NCI-H2227 treated with DMSO at 0.1 percent for 48 hours (cell line): ENCODE measurements at regions not wholly inside any gene's neighbourhood (a gene's known extent, or its start where the extent isn't known, plus 50 kb on each side); places are given as distances from the start of the nearest gene placed in this dataset.

Source experiments
- DNase-seq: peaks from one replicate; lab custom pipeline; 2025; lab: John Stamatoyannopoulos, UW

DNA sequence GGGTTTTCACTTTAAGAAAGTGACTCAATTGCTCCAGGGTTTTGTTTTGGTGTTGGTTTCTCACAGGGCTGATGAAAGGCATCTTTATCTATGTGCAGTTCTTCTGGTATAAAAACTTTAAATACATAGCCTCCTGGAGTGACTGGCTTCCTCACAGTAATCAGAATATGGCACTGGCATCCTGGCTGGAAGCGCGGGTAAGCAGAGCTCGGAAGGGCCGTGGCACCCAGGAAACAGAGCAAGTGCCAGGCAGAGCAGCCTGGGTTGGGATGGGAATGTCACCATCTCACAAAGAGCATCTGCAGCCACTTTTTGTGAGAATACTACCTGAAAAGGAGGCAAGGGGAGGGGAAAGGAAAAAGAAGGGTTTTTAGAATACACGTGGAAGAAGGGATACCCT is 534.7 kb downstream of the PLCL1 start:
- DNase-seq: no peak

DNA sequence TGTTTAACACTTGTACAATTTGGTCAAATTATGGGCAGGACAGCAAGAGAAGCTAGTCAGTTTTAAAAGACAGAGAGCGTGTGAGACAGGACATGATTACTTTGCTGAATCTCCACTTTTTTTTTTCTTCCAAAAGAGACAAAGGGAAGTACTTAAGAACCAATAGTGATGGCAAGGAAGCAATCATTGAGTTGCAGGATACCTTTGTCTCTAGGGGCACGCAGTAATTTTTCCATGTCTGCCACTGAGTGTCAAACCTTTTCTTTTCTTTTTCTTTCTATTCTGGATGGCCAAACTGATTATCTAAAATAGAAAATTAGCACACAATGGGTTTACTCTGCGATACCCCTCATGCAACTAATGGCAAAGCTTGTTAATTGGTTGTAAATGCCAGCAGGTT is 533.0 kb downstream of the PLCL1 start:
- peak; percentile 86 for DNase-seq

DNA sequence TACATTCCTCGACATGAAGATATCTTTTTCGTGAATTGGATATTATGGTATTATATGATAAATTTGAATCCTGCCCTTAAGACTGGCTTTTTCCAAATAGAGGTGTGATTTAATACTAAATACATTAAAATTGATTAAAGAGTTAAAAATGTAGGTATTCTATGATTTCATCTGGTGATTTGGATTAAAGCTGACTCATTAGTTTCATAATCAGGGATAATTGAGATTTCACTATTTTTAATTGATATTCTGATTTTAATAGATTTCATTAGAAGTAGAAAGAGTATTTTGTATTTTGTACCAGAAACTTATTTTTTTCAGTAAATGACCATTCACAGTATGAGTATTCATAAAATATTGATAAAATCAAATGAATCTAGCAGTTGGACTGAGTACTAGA is 524.1 kb downstream of the PLCL1 start:
- DNase-seq: no peak

DNA sequence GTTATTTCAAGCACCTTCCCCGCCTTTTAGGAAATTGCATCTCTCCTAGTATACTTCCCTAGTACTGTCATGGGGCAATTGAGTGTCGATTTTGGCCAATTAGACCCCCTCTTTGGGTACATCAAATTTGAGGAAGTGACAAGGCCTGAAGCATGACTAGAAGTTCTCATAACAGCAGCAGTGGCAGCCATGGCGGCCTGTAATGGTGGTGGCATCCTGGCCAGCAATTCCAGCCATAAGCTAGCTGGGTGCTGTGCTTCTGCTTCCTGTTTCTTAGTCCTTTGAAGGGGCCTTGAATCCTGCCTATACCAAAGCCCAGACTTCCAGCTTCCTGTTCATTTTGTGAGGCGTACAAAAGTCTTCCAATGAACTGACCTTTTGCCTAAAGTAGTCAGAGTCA is 523.1 kb downstream of the PLCL1 start:
- DNase-seq: no peak

DNA sequence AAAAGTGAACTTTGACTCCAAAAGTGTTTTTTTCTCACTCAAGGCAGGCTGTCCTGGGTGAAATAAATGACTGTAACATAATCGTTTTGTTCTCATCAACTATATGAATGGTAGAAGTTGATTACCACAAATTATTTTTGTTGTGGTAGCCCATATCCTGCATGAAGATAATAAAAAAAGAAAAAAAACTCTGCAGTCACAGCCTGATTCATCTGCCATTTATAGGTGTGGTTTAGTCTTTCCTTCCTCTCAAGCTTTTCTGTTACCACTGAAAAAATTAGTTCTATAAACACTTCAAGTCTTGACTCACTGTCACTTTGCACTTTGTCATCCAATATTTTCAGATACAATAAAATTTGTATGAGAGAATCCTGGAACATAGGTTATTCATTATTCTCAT is 522.0 kb downstream of the PLCL1 start:
- no peak for DNase-seq

DNA sequence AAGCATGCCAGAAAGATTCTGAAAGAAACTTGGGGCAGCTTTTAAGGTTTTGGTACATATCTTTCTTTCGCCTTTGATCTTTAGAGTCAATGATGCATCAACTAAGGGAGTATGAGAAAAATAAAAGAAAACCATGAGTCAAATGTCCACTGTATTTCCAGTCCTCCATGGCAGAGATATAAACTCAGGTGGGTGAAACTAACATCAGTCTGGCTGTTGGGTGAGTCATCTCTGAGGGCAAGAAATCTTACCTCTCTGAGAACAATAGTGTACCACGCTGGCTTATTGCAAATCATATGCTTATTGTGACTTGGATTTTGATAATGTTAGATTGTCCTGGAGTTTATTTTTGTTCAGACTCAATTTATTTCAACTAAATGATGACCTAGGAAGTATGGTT is 521.0 kb downstream of the PLCL1 start:
- no peak for DNase-seq

DNA sequence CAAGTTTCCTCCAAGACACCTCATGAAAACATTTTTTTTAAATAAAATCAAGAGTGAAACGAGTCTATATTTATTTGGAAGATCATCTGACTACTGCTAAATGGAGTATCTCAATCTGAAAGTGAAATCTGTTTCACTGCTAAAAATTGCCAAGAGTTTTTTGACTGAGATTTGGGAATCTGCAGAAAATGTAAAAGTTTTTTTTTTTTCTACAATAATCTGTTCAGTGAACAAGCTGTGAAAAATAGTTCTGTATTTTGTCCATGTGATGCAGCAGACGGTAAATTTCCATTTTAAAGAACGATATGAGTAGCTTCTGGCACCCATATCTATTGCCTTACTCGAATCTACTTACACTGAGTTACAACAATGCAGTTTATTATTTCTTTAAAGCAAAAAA is 519.7 kb downstream of the PLCL1 start:
- no peak for DNase-seq

DNA sequence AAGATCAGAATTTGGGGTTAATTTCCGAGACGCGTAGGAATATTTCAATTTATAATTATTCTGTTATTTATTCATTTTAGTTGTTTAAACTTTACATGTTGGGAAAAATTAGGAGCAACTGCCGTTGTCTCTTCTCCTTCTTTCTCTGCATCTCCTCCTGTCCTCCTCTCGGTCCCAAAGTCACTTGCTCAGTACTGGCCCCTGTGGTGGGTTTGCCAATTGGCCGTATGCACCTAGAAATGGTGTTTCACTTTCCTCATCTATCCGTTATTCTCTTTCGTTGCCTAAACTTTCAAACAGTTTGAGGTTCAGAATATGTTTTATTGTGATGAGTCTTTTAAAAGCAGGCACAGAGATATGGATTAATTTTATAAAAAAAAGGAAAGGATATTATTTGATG is 517.9 kb downstream of the PLCL1 start:
- DNase-seq: no peak

DNA sequence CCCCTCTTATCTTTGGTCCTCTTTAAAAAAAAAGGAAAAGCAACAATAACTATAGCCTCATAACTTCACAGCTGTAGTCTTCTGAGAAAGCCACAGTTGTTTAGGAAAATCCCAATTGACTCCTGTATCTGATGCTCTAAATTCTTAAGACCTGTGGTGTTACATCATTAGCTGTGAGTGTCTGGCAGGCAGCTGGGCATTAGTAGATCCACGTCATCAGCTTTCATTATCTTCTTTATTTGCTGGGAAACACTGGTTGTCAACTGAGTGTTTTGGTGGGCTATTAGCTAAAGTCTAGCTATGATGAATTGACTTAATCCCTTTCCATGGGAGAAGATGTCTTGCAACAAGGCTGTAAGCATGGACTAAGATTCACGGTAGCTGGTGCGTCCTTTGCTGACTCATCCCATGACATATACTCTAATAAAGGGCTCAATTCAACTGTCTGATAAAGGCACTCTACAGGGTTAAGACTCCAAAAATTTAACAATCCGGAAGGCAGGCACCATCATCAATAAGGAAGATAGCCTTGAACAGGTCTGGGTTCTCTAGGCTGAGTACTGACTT is 517.2 kb downstream of the PLCL1 start:
- DNase-seq: no peak

DNA sequence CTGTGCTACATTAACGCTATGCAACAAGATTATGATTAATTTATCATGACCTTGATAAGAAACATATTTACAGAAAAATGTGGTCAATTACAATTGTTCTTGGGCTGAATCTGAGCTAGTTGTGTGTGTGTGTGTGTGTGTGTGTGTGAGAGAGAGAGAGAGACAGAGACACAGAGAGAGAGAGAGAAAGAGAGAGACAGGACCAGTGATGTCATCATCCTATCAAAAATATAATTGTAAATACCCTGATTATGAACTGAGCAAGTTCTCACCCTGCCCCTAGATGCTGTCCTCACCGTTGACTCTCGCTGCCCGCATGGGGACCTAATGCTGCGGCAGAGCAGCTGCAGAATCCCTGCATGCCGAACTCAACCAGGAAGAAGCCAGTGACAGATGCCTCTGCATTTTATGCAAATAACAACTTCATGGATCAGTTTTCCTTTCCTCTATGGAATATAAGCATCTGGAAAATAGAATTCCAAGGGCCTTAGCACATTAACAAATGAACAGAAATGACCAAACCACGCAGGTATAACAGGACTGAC is 512.5 kb downstream of the PLCL1 start:
- DNase-seq: no peak

DNA sequence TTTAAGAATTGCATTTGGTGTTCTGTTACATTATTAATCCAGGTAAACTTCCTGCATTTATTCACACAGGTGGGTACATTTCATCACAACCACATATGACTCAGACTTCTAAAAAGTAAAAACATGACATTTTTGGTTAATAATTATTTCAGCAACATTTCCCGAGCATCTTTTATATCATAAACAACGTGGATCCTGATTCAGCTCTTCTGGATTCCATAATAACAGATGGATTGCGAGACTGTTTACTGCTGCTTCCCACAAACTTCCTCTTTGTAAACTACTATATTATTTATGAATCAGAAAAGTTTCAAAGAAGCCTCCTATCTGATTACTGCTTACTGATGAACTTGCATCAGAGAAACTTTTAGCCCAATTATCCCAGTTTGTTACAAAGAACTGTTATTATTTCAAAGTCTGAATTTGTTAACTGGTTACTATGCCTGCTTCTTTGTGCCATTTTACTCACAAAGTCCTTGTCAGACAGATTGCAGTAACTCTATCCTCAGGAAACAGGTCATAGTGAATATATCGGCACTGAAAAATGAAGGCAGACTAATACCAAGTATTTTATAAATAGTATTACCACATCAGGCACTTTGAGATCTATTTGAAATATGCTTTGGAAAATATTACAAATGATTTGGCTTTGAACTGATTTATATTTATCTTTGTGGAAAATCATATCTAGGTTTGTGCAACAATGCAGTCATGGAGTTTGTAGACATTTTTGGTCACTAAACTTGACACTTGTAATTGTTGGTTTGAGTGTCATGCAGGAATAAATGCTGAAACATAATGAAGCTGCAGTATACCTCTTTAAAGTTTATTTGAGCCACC is 511.6 kb downstream of the PLCL1 start:
- no peak for DNase-seq

DNA sequence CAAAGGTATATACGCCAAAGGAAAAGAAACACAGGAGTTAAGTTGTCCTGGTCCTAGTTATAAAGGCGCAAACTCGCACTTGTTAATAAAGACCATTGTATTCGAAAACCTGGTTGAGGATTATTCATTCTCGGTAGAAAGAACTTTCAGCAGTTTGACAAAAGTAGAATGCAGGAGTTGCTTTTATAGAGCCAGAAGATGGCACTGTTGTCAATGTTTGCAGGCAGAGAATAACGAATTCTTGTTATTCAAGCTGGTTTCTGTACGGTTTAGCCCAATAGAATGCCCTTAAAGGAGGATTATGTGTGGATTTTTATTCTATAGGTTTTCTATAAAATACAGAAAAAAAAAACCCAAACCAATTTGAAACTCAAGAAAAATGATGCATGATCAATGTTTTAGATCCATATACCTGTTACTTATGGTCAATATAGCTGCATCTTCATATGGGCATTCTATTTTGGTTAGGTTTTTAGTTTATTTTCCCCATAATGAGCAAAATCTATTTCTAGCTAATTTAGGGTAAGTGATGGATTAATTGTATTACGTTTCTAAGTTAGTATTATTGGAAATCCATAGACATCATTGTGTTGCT is 510.3 kb downstream of the PLCL1 start:
- DNase-seq: peak; percentile 88

DNA sequence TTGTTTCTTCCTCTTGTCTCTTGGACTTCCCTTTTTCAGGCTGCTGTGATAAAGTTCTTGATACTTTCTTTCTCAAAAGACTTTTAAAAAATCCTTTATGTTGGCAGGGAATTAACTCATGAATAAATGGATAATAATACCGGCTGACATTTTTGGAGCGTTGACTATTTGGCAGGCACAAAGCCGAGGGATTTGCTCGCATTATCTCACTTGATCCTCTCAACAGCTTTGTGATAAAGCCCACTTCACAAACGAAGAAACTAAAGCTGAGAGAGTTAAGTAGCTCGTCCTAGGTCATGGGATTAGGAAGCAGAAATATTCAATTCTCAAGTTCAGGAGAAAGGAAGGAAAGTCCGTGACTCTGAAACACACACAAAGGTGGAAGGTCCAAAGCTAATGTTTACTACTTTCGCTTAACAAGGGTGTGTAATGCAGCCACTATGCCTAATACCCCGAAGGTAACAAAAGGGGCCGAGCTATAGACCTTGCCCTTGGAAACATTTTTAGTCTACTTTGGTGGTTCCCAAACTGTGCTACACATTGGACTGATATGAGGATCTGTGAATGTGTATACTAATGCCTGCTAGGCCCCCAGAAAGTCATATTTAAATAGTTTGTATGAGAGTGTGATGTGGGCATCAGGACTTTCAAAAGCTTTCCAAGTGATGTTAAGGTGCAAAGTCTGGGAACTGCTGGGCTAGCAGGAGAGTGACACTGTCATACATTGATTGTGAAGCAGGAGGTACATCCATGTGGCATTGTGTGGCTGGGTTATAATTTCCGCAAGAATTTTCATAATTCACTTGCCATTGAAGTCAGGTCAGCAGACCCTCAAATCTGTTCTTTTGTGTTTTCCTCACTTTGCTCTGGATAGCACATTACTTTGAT is 508.4 kb downstream of the PLCL1 start:
- DNase-seq: no peak

DNA sequence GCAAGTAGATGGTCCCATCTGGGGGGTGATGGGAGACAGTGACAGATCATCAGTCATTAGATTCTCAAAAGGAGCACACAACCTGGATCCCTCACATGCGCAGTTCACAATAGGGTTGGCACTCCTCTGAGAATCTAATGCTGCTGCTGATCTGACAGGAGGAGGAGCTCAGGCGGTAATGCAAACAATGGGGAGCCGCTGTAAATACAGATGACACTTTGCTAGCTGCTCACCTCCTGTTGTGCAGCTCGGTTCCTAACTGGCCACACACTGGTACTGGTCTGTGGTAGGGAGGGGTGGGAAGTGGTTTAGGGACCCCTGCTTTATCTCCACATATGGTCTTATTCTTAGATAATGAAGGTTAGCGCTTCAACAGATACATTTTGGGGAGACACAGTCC is 506.6 kb downstream of the PLCL1 start:
- DNase-seq: no peak

DNA sequence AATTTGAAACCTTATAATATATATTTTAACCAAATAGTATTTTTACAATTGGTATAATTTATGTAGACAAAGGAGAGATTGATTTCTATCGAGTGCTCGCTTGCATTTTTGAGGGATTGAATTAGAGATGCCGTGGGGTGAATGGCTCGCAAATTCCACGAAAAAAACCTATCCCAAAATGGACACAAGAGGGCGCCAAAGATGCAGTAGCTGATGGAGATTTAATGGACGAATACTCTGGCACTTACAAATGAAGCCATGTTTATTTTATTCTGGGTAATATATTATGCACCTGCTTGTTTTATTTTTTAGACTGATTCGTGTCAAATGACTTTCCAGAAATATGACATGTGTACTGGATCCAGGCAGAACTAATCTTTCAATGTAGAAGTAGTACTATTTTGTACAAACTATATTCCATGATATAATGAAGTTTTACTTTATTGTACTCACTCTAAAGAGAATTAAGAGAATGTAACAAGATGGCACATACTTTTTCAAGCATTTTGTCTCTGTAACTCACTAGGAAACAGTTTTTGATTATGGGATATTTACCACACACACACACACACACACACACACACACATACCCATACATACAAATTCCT is 505.4 kb downstream of the PLCL1 start:
- DNase-seq: no peak

DNA sequence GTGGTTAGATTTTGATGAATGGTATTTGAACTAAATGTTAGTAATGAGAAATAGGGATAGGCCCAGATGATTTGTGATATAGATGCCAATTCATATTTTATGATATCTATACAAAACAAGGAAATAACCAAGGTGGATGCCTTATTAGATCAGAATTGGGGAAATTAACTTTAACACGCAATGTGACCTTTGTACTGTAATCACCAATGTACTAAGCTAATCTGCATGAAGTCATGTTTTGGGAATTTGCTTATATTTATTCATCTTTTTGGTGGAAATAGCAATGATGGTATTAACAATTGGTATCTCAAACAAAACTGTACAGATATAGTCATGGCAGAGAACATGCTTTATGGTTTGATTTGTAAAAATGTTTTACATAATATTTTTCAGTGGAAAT is 504.7 kb downstream of the PLCL1 start:
- DNase-seq: no peak

DNA sequence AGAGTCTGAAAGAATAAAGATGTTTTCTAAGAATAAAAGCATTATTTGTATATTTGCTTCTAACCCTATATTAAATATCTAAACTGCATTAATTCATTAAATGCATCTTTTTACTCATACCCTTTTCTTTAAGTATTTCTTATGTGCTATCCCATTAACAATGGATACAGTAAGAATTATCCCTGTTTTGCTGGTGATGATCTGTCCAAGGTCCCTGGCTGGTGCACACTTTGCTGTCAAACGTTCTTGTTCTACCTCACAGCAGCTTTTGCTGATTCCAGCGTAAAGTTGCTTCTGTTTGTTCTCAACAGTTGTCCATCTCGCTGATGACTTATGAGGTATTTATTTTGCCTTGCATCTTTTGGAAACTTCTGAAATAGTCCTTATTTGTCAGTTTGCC is 504.0 kb downstream of the PLCL1 start:
- no peak for DNase-seq

DNA sequence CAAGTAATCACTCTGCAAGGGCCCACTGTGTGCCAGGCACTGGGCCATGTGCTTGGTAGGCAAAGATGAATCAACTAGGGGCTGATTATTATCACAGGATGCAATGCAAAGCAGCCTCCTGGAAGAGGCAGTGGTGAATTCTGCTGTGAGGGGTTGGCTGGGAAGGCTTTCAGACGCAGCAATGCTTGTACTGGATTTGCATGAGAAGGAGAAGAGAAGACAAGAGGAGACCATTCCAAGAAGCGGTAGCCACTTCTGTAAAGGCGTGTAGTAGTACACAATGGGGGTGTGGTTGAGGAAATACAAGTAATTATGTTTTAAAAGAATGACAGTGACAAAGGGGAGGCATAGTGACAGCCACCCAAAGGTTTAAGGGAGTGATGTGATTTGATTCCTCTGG is 502.7 kb downstream of the PLCL1 start:
- DNase-seq: no peak

DNA sequence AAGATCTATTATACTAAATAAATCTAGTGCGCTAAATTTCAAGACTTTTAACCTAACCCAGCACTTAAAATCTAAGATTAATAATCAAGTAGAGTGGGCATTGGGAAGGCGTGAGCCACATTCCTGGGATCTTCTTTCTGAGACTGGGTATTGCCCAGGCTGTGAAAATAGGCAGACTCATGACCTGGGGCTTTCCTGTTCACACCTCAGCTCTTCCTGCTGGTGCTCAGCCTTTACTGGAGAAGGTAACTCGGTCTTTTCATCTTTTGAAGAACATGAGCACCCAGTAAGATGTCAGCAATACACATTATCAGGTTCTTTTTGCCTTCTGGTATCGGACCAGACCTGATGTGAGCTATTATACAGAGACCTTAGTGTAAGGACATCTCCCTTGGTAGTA is 500.5 kb downstream of the PLCL1 start:
- DNase-seq: no peak

DNA sequence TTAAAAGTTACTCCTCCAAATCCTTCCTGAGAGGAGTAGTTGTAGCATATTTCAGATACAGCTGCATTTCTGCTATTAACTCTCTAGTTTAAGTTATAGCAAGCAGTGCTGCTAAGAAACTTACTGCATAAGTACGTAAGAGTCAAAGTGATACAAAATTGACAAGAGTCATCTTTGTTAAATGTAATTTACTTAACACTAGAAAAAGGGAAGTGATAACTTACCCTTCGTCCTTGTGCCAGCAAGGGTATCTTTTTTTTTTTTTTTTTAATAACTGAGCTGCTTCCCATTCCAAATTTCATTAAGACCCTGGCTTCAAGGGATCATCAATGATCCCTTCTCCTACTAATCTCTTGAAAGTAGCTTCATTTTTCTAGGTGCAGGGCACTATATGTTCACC is 493.0 kb downstream of the PLCL1 start:
- DNase-seq: no peak

DNA sequence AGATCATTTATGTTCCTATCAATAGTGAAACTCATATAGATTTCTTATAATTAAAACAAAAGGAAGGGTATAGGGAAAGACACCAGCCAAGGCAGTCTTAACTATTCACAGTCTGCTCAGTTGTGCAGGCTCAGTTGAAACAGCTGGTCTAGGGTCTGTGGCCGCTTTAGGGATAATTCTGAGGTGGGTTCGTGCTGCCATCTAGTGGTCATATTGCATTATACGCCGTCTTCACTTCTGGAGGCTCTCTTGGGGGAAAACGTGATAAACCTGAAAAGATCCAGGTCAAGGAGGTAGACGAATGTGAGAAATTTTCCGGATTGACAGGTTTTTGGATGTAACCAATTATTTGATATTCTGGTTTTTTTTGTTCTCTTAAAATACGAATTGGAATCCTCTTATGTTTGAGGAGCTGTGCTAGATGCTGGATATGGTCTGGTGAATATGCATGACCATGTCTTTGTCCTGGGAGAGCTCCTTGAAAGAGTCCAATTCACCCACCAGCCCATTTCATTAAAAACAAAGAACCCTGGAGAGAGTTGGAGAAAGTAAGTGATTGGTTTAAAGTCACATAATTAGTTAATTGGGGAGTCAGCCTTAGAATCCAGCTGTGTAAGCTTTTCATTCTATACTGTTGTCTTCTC is 492.4 kb downstream of the PLCL1 start:
- DNase-seq: peak; percentile 86
